Nephron progenitor cell (in vitro differentiated cells): ENCODE measurements at regions not wholly inside any gene's neighbourhood (a gene's known extent, or its start where the extent isn't known, plus 50 kb on each side); places are given as distances from the start of the nearest gene placed in this dataset.

ENCODE experiments used
- DNase-seq: peaks from one replicate; pipeline ENCODE4 v3.0.0; 2021
- H3K27ac Mint-ChIP-seq: 2 replicates; pipeline ENCODE4 v1.8.0; 2021; ENCODE audit warnings: mild to moderate bottlenecking, moderate library complexity, mixed read lengths
- H3K27me3 Mint-ChIP-seq: 2 replicates; pipeline ENCODE4 v1.8.0; 2021; ENCODE audit warnings: mild to moderate bottlenecking, low read depth, mixed read lengths; ENCODE audit not compliant: poor library complexity
- H3K36me3 Mint-ChIP-seq: 2 replicates; pipeline ENCODE4 v1.8.0; 2021; ENCODE audit warnings: low read depth, mixed read lengths
- H3K4me1 Mint-ChIP-seq: 2 replicates; pipeline ENCODE4 v1.8.0; 2021; ENCODE audit warnings: mixed read lengths
- H3K4me3 Mint-ChIP-seq: 2 replicates; pipeline ENCODE4 v1.8.0; 2021; ENCODE audit warnings: mild to moderate bottlenecking, moderate library complexity, mixed read lengths
- H3K9me3 Mint-ChIP-seq: 2 replicates; pipeline ENCODE4 v1.8.0; 2021; ENCODE audit warnings: mild to moderate bottlenecking, moderate library complexity, mixed read lengths
- TF ChIP-seq, protein P1 (sequence below): fragments of 200-600 bp; sonication (generic); IDR thresholded peaks from 2 replicates; pipeline ENCODE4 v1.5.0; 2021; ENCODE audit warnings: antibody characterized with exemption

DNA sequence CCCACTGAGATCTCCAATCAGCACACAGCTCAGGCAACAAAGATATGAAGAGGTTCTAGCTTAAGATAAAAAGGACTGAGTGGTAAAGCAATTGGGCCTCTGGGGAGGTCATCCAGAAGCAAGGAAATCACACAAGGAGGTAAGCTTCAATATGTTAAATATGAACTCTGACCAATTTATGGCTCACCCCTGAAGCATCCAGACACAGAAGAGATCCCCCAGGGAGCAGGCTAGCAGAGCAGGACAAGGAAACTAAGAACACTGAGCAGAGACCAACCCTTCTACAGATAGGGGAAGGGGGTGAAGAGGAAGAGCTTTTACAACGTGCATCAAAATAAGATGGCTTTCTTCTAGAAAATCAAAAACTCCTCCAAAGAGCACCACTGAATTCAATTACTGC is 616.2 kb downstream of the DNAH5 start:
- Mint-ChIP-seq H3K4me3 (no peak overlapping the region), H3K36me3 (no peaks in the 10 kb centered on the region), H3K9me3 (no peaks in the 10 kb centered on the region), H3K27ac (no peak overlapping the region), H3K4me1 (no peaks in the 10 kb centered on the region), H3K27me3 (no peaks in the 10 kb centered on the region)
- TF ChIP-seq, protein P1, sequence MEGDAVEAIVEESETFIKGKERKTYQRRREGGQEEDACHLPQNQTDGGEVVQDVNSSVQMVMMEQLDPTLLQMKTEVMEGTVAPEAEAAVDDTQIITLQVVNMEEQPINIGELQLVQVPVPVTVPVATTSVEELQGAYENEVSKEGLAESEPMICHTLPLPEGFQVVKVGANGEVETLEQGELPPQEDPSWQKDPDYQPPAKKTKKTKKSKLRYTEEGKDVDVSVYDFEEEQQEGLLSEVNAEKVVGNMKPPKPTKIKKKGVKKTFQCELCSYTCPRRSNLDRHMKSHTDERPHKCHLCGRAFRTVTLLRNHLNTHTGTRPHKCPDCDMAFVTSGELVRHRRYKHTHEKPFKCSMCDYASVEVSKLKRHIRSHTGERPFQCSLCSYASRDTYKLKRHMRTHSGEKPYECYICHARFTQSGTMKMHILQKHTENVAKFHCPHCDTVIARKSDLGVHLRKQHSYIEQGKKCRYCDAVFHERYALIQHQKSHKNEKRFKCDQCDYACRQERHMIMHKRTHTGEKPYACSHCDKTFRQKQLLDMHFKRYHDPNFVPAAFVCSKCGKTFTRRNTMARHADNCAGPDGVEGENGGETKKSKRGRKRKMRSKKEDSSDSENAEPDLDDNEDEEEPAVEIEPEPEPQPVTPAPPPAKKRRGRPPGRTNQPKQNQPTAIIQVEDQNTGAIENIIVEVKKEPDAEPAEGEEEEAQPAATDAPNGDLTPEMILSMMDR, result no peak
- no peak for DNase-seq

- Mint-ChIP-seq H3K4me1 (no peaks in the 10 kb centered on the region), H3K27me3 (no peaks in the 10 kb centered on the region), H3K27ac (no peak overlapping the region), H3K4me3 (no peak overlapping the region), H3K9me3 (no peaks in the 10 kb centered on the region), H3K36me3 (no peaks in the 10 kb centered on the region)
- DNase-seq, result no peak
- TF ChIP-seq, protein P1, result no peak
These were observed 618.7 kb downstream of the DNAH5 start for GRCh38 chr5:13325765-13326164.

GRCh38 chr5:13322769-13323168 is 621.7 kb downstream of the DNAH5 start:
- no peak overlapping the region for H3K4me3 Mint-ChIP-seq
- no peaks in the 10 kb centered on the region for H3K36me3 Mint-ChIP-seq
- TF ChIP-seq, protein P1, result no peak
- DNase-seq, result no peak
- H3K9me3 Mint-ChIP-seq, result peaks cover 3% of the 10 kb centered on the region
- no peaks in the 10 kb centered on the region for H3K4me1 Mint-ChIP-seq
- H3K27me3 Mint-ChIP-seq, result no peaks in the 10 kb centered on the region
- H3K27ac Mint-ChIP-seq, result no peak overlapping the region

- Mint-ChIP-seq H3K9me3 (peaks cover 21% of the 10 kb centered on the region), H3K27me3 (peaks cover 3% of the 10 kb centered on the region), H3K4me1 (peaks cover 16% of the 10 kb centered on the region), H3K4me3 (no peak overlapping the region), H3K36me3 (no peaks in the 10 kb centered on the region), H3K27ac (no peak overlapping the region)
- TF ChIP-seq, protein P1, result no peak
- DNase-seq, result no peak
These were observed 626.8 kb downstream of the DNAH5 start for GRCh38 chr5:13317654-13318053.

DNA sequence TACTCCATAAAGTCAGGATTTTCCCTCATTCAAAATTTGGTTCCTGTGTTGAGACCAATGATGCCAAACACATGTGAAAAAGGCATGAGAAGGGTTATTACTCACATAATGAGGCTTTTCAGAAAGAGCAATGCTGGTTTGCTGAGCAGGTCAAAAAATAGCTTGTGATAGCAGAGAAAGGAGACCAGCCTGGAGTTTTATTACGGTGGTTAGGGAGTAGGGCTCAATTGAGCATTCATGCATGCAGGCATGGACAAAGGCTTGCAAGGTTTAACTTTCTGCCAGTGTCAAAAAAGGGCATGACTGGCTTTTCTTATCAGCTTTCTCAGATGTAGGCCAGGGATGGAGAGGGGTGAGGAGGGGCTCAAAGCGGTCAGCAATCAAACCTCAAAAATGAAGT is 628.3 kb downstream of the DNAH5 start:
- H3K4me1 Mint-ChIP-seq, result peaks cover 16% of the 10 kb centered on the region
- H3K27ac Mint-ChIP-seq, result peak overlapping the region; percentile 78
- no peaks in the 10 kb centered on the region for H3K36me3 Mint-ChIP-seq
- peak; percentile 12 for DNase-seq
- TF ChIP-seq, protein P1, result no peak
- H3K4me3 Mint-ChIP-seq, result peak overlapping the region; percentile 1
- H3K9me3 Mint-ChIP-seq, result peaks cover 21% of the 10 kb centered on the region
- H3K27me3 Mint-ChIP-seq, result peaks cover 3% of the 10 kb centered on the region

DNA sequence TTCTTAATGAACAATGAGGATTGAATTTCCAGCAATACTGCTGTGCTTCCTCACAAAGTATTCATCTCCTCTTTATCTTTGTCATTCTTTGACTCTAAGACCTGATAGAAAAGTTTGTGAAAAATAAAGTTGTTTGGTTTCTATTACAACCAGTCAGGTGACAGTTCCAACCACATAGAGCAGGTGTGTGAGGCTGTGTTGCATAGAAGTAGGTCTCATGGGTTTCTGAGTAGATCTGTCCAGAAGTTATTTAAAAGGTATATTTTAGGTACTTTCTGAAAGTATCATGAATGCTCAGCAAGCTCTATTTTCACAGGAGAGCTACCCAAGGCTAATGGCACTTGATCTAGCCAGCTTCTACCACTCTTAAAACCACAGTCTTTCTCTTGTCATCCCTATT is 637.0 kb downstream of the DNAH5 start:
- Mint-ChIP-seq H3K4me1 (peaks cover 7% of the 10 kb centered on the region), H3K27ac (no peak overlapping the region), H3K9me3 (no peaks in the 10 kb centered on the region), H3K4me3 (no peak overlapping the region), H3K36me3 (no peaks in the 10 kb centered on the region), H3K27me3 (peaks cover 6% of the 10 kb centered on the region)
- TF ChIP-seq, protein P1, result no peak
- no peak for DNase-seq
